ENCODE measurements at regions not wholly inside any gene's neighbourhood (a gene's known extent, or its start where the extent isn't known, plus 50 kb on each side); places are given as distances from the start of the nearest gene placed in this dataset.
A peak's percentile ranks its signal among the peaks of the same experiment; 100 is the strongest.
"Not testable (repeated sequence)": the region's sequence is repeated elsewhere in the genome, so short reads cannot be mapped to it uniquely, and the experiment has no call there.

- no peak for DNase-seq
Observed at GRCh38 chr21:18722193-18722592, 318.6 kb upstream of the TMPRSS15 start.

- DNase-seq = no peak
Observed at GRCh38 chr21:18723171-18723570, 319.6 kb upstream of the TMPRSS15 start.

GRCh38 chr21:18725653-18726052, 322.1 kb upstream of the TMPRSS15 start:
- DNase-seq = no peak

- no peak for DNase-seq
Observed at GRCh38 chr21:18741954-18742353, 338.4 kb upstream of the TMPRSS15 start.

GRCh38 chr21:18743531-18743930, 339.9 kb upstream of the TMPRSS15 start:
- no peak for DNase-seq

- DNase-seq = peak; percentile 63
Observed at GRCh38 chr21:18744840-18745239, 341.3 kb upstream of the TMPRSS15 start.

GRCh38 chr21:18752894-18753293, 349.3 kb upstream of the TMPRSS15 start:
- not testable (repeated sequence) for DNase-seq

- not testable (repeated sequence) for DNase-seq
Observed at GRCh38 chr21:18756272-18756671, 352.7 kb upstream of the TMPRSS15 start.

- no peak for DNase-seq
Observed at GRCh38 chr21:18759267-18759666, 355.7 kb upstream of the TMPRSS15 start.

GRCh38 chr21:18759751-18760161, 356.2 kb upstream of the TMPRSS15 start:
- DNase-seq = no peak

GRCh38 chr21:18760247-18760646, 356.7 kb upstream of the TMPRSS15 start:
- DNase-seq = no peak

GRCh38 chr21:18764720-18765119, 361.1 kb upstream of the TMPRSS15 start:
- no peak for DNase-seq

- no peak for DNase-seq
Observed at GRCh38 chr21:18769599-18769998, 366.0 kb upstream of the TMPRSS15 start.

GRCh38 chr21:18771845-18772380, 368.3 kb upstream of the TMPRSS15 start:
- no peak for DNase-seq

GRCh38 chr21:18772404-18772803, 368.8 kb upstream of the TMPRSS15 start:
- DNase-seq = peak; percentile 38

GRCh38 chr21:18772897-18773296, 369.3 kb upstream of the TMPRSS15 start:
- peak; percentile 4 for DNase-seq

- DNase-seq = peak; percentile 6
Observed at GRCh38 chr21:18776936-18777335, 373.4 kb upstream of the TMPRSS15 start.

GRCh38 chr21:18782721-18783120, 379.1 kb upstream of the TMPRSS15 start:
- no peak for DNase-seq

GRCh38 chr21:18801468-18801867, 397.9 kb upstream of the TMPRSS15 start:
- DNase-seq = no peak

GRCh38 chr21:18803624-18804023, 400.0 kb upstream of the TMPRSS15 start:
- no peak for DNase-seq

GRCh38 chr21:18810136-18810535, 406.6 kb upstream of the TMPRSS15 start:
- DNase-seq = no peak

GRCh38 chr21:18812308-18812707, 408.7 kb upstream of the TMPRSS15 start:
- no peak for DNase-seq

- peak; percentile 11 for DNase-seq
Observed at GRCh38 chr21:18819507-18819906, 415.9 kb upstream of the TMPRSS15 start.

- no peak for DNase-seq
Observed at GRCh38 chr21:18826562-18826961, 423.0 kb upstream of the TMPRSS15 start.

- no peak for DNase-seq
Observed at GRCh38 chr21:18831942-18832676, 428.5 kb upstream of the TMPRSS15 start.
